Activated CD8-positive, alpha-beta T cell treated with anti-CD3 and anti-CD28 coated beads for 36 hours (primary cell): ENCODE measurements at regions not wholly inside any gene's neighbourhood (a gene's known extent, or its start where the extent isn't known, plus 50 kb on each side); places are given as distances from the start of the nearest gene placed in this dataset.

ENCODE experiments used
- ATAC-seq: fragments of 200-7000 bp; cut with Tn5 transposase; one replicate; pipeline ENCODE4 v1.10.0; 2021; ENCODE audit warnings: mild to moderate bottlenecking, moderate library complexity
- CTCF ChIA-PET: fragments of 350-600 bp; sonication (Branson Sonifier 250); formaldehyde crosslinking; loops from one replicate; lab custom pipeline; 2021; ENCODE audit warnings: antibody characterized with exemption; lab: Charles Lee
- POLR2A ChIA-PET: fragments of 350-600 bp; sonication (Branson Sonifier 250); formaldehyde crosslinking; loops from one replicate; lab custom pipeline; 2021; ENCODE audit warnings: antibody characterized with exemption; lab: Charles Lee
- DNase-seq: peaks from one replicate; pipeline ENCODE4 v3.0.0-alpha.2; 2020
- H3K27ac Mint-ChIP-seq: one replicate; pipeline ENCODE4 v1.8.0; 2021; ENCODE audit warnings: mild to moderate bottlenecking, mixed read lengths
- H3K27me3 Mint-ChIP-seq: one replicate; pipeline ENCODE4 v1.8.0; 2021; ENCODE audit warnings: mixed read lengths
- H3K36me3 Mint-ChIP-seq: one replicate; pipeline ENCODE4 v1.8.0; 2021; ENCODE audit warnings: low read depth, mixed read lengths
- H3K4me1 Mint-ChIP-seq: one replicate; pipeline ENCODE4 v1.8.0; 2021; ENCODE audit warnings: low read depth, mixed read lengths
- H3K4me3 Mint-ChIP-seq: one replicate; pipeline ENCODE4 v1.8.0; 2021; ENCODE audit warnings: mild to moderate bottlenecking, moderate library complexity, mixed read lengths
- H3K9me3 Mint-ChIP-seq: one replicate; pipeline ENCODE4 v1.8.0; 2021; ENCODE audit warnings: mixed read lengths
- CTCF ChIP-seq: fragments of 200-600 bp; IDR thresholded peaks from one replicate; pipeline ENCODE4 v1.8.0; 2022; ENCODE audit warnings: antibody characterized with exemption, mild to moderate bottlenecking
- intact Hi-C: fragments of 100-400 bp; cut with micrococcal nuclease; formaldehyde crosslinking; loops from one replicate; pipeline ENCODE4 v1.10.0; 2022

GRCh38 chr22:48072777-48073176, 1310.3 kb downstream of the TBC1D22A start:
- no peaks in the 10 kb centered on the region for H3K4me1 Mint-ChIP-seq
- intact Hi-C loops = no loop called here
- CTCF ChIA-PET = no interaction called here
- H3K36me3 Mint-ChIP-seq = no peaks in the 10 kb centered on the region
- DNase-seq (no peak), ATAC-seq (no peak)
- no peaks in the 10 kb centered on the region for H3K9me3 Mint-ChIP-seq
- H3K27me3 Mint-ChIP-seq = peaks cover 14% of the 10 kb centered on the region
- H3K4me3 Mint-ChIP-seq = no peak overlapping the region
- no peak overlapping the region for H3K27ac Mint-ChIP-seq
- no peak for TF ChIP-seq CTCF
- POLR2A ChIA-PET = no interaction called here

GRCh38 chr22:48071828-48072227, 1309.4 kb downstream of the TBC1D22A start:
- H3K9me3 Mint-ChIP-seq = no peaks in the 10 kb centered on the region
- no peaks in the 10 kb centered on the region for H3K4me1 Mint-ChIP-seq
- H3K27ac Mint-ChIP-seq = no peak overlapping the region
- ChIA-PET POLR2A (no interaction called here), CTCF (no interaction called here)
- no peak for DNase-seq
- intact Hi-C loops = no loop called here
- H3K36me3 Mint-ChIP-seq = no peaks in the 10 kb centered on the region
- no peak overlapping the region for H3K4me3 Mint-ChIP-seq
- TF ChIP-seq CTCF = no peak
- no peak for ATAC-seq
- H3K27me3 Mint-ChIP-seq = peaks cover 7% of the 10 kb centered on the region

GRCh38 chr22:48071305-48071704, 1308.9 kb downstream of the TBC1D22A start:
- intact Hi-C loops = no loop called here
- DNase-seq (no peak), ATAC-seq (no peak)
- H3K9me3 Mint-ChIP-seq = no peaks in the 10 kb centered on the region
- TF ChIP-seq CTCF = no peak
- peaks cover 5% of the 10 kb centered on the region for H3K27me3 Mint-ChIP-seq
- POLR2A ChIA-PET = no interaction called here
- no peaks in the 10 kb centered on the region for H3K4me1 Mint-ChIP-seq
- H3K27ac Mint-ChIP-seq = no peak overlapping the region
- CTCF ChIA-PET = no interaction called here
- H3K36me3 Mint-ChIP-seq = no peaks in the 10 kb centered on the region
- H3K4me3 Mint-ChIP-seq = no peak overlapping the region

- POLR2A ChIA-PET = no interaction called here
- no peak overlapping the region for H3K27ac Mint-ChIP-seq
- H3K4me3 Mint-ChIP-seq = no peak overlapping the region
- no peaks in the 10 kb centered on the region for H3K4me1 Mint-ChIP-seq
- intact Hi-C loops = no loop called here
- no peaks in the 10 kb centered on the region for H3K9me3 Mint-ChIP-seq
- H3K36me3 Mint-ChIP-seq = no peaks in the 10 kb centered on the region
- peaks cover 5% of the 10 kb centered on the region for H3K27me3 Mint-ChIP-seq
- TF ChIP-seq CTCF = no peak
- CTCF ChIA-PET = no interaction called here
- DNase-seq = no peak
- ATAC-seq = no peak
Observed at GRCh38 chr22:48070760-48071159, 1308.3 kb downstream of the TBC1D22A start.

GRCh38 chr22:48070083-48070482, 1307.6 kb downstream of the TBC1D22A start:
- Mint-ChIP-seq H3K9me3 (no peaks in the 10 kb centered on the region), H3K27ac (no peak overlapping the region), H3K4me1 (no peaks in the 10 kb centered on the region), H3K4me3 (no peak overlapping the region), H3K36me3 (no peaks in the 10 kb centered on the region), H3K27me3 (peaks cover 3% of the 10 kb centered on the region)
- intact Hi-C loops = no loop called here
- no peak for DNase-seq
- no peak for TF ChIP-seq CTCF
- ChIA-PET CTCF (no interaction called here), POLR2A (no interaction called here)
- ATAC-seq = no peak
